Activated naive CD4-positive, alpha-beta T cell treated with anti-CD3 and anti-CD28 coated beads, Interleukin-2, amount 50 U/mL, for 24 hours (primary cell): ENCODE measurements at regions not wholly inside any gene's neighbourhood (a gene's known extent, or its start where the extent isn't known, plus 50 kb on each side); places are given as distances from the start of the nearest gene placed in this dataset.

Source experiments
- H3K27ac Mint-ChIP-seq: one replicate; pipeline ENCODE4 v1.8.0; 2021; ENCODE audit warnings: mild to moderate bottlenecking, mixed read lengths
- H3K27me3 Mint-ChIP-seq: one replicate; pipeline ENCODE4 v1.8.0; 2021; ENCODE audit warnings: mixed read lengths
- H3K36me3 Mint-ChIP-seq: one replicate; pipeline ENCODE4 v1.8.0; 2021; ENCODE audit warnings: mixed read lengths
- H3K4me1 Mint-ChIP-seq: one replicate; pipeline ENCODE4 v1.8.0; 2021; ENCODE audit warnings: mixed read lengths
- H3K4me3 Mint-ChIP-seq: one replicate; pipeline ENCODE4 v1.8.0; 2021; ENCODE audit warnings: mild to moderate bottlenecking, mixed read lengths
- H3K9me3 Mint-ChIP-seq: one replicate; pipeline ENCODE4 v1.8.0; 2021; ENCODE audit warnings: mixed read lengths

DNA sequence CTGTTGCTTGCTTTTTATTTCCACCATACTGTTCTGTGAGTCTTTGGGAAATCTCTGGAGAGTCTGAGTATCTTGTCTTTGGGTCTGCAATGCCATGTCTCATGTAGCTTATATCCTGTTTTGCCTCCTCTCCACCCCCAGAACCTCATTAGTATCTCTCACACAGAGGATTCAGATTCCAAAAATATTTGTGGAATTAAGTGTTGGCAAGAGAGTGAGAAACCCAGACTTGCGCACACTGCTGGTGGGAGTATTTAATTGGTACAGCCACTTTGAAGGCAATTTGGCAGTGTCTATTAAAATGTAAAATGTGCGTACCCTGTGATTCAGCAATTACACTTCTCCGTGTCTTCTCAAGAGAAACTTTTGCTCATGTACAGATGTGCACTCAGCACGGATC is 68.6 kb downstream of the ZNF621 start:
- H3K4me3 Mint-ChIP-seq = no peak overlapping the region
- no peaks in the 10 kb centered on the region for H3K9me3 Mint-ChIP-seq
- no peaks in the 10 kb centered on the region for H3K36me3 Mint-ChIP-seq
- no peaks in the 10 kb centered on the region for H3K4me1 Mint-ChIP-seq
- no peaks in the 10 kb centered on the region for H3K27me3 Mint-ChIP-seq
- no peak overlapping the region for H3K27ac Mint-ChIP-seq

GRCh38 chr3:40597441-40597840 is 72.7 kb downstream of the ZNF621 start:
- H3K27ac Mint-ChIP-seq = no peak overlapping the region
- H3K4me1 Mint-ChIP-seq = no peaks in the 10 kb centered on the region
- H3K36me3 Mint-ChIP-seq = no peaks in the 10 kb centered on the region
- no peak overlapping the region for H3K4me3 Mint-ChIP-seq
- H3K27me3 Mint-ChIP-seq = peaks cover 20% of the 10 kb centered on the region
- H3K9me3 Mint-ChIP-seq = no peaks in the 10 kb centered on the region

- Mint-ChIP-seq H3K4me1 (no peaks in the 10 kb centered on the region), H3K4me3 (no peak overlapping the region), H3K9me3 (no peaks in the 10 kb centered on the region), H3K36me3 (no peaks in the 10 kb centered on the region), H3K27ac (no peak overlapping the region), H3K27me3 (peaks cover 22% of the 10 kb centered on the region)
Measured at GRCh38 chr3:40598338-40598737, 73.6 kb downstream of the ZNF621 start.

- Mint-ChIP-seq H3K4me3 (no peak overlapping the region), H3K9me3 (no peaks in the 10 kb centered on the region), H3K27me3 (peaks cover 25% of the 10 kb centered on the region)
Measured at GRCh38 chr3:40598962-40599361, 74.2 kb downstream of the ZNF621 start.

GRCh38 chr3:40602778-40603385 is 78.1 kb downstream of the ZNF621 start:
- Mint-ChIP-seq H3K4me1 (no peaks in the 10 kb centered on the region), H3K27ac (no peak overlapping the region), H3K9me3 (no peaks in the 10 kb centered on the region), H3K27me3 (peaks cover 37% of the 10 kb centered on the region), H3K36me3 (no peaks in the 10 kb centered on the region), H3K4me3 (no peak overlapping the region)

More at GRCh38 chr3:40598962-40599361, 74.2 kb downstream of the ZNF621 start:
- H3K36me3 Mint-ChIP-seq = no peaks in the 10 kb centered on the region
- H3K4me1 Mint-ChIP-seq = no peaks in the 10 kb centered on the region
- no peak overlapping the region for H3K27ac Mint-ChIP-seq

- H3K27ac Mint-ChIP-seq = no peak overlapping the region
- H3K4me3 Mint-ChIP-seq = no peak overlapping the region
- H3K9me3 Mint-ChIP-seq = no peaks in the 10 kb centered on the region
- H3K36me3 Mint-ChIP-seq = no peaks in the 10 kb centered on the region
- no peaks in the 10 kb centered on the region for H3K4me1 Mint-ChIP-seq
- H3K27me3 Mint-ChIP-seq = peaks cover 26% of the 10 kb centered on the region
Measured at GRCh38 chr3:40605960-40606359, 81.2 kb downstream of the ZNF621 start.

- peaks cover 24% of the 10 kb centered on the region for H3K27me3 Mint-ChIP-seq
- H3K9me3 Mint-ChIP-seq = no peaks in the 10 kb centered on the region
- no peaks in the 10 kb centered on the region for H3K4me1 Mint-ChIP-seq
- H3K36me3 Mint-ChIP-seq = no peaks in the 10 kb centered on the region
- no peak overlapping the region for H3K27ac Mint-ChIP-seq
- no peak overlapping the region for H3K4me3 Mint-ChIP-seq
Measured at GRCh38 chr3:40608091-40608490, 83.3 kb downstream of the ZNF621 start.

GRCh38 chr3:40613306-40613705 is 88.5 kb downstream of the ZNF621 start:
- no peak overlapping the region for H3K4me3 Mint-ChIP-seq

GRCh38 chr3:40615110-40615915 is 90.6 kb downstream of the ZNF621 start:
- H3K4me3 Mint-ChIP-seq = no peak overlapping the region
- H3K9me3 Mint-ChIP-seq = no peaks in the 10 kb centered on the region
- no peak overlapping the region for H3K27ac Mint-ChIP-seq
- H3K36me3 Mint-ChIP-seq = no peaks in the 10 kb centered on the region
- peaks cover 22% of the 10 kb centered on the region for H3K27me3 Mint-ChIP-seq
- no peaks in the 10 kb centered on the region for H3K4me1 Mint-ChIP-seq

More at GRCh38 chr3:40613306-40613705, 88.5 kb downstream of the ZNF621 start:
- H3K36me3 Mint-ChIP-seq = no peaks in the 10 kb centered on the region
- H3K27me3 Mint-ChIP-seq = peaks cover 24% of the 10 kb centered on the region
- H3K4me1 Mint-ChIP-seq = no peaks in the 10 kb centered on the region
- no peaks in the 10 kb centered on the region for H3K9me3 Mint-ChIP-seq
- H3K27ac Mint-ChIP-seq = no peak overlapping the region

GRCh38 chr3:40615918-40616819 is 91.4 kb downstream of the ZNF621 start:
- Mint-ChIP-seq H3K27me3 (peaks cover 24% of the 10 kb centered on the region), H3K36me3 (no peaks in the 10 kb centered on the region)

GRCh38 chr3:40617084-40617483 is 92.3 kb downstream of the ZNF621 start:
- peaks cover 21% of the 10 kb centered on the region for H3K27me3 Mint-ChIP-seq
- no peak overlapping the region for H3K4me3 Mint-ChIP-seq
- H3K36me3 Mint-ChIP-seq = no peaks in the 10 kb centered on the region
- no peaks in the 10 kb centered on the region for H3K9me3 Mint-ChIP-seq
- no peak overlapping the region for H3K27ac Mint-ChIP-seq
- H3K4me1 Mint-ChIP-seq = no peaks in the 10 kb centered on the region

More at GRCh38 chr3:40615918-40616819, 91.4 kb downstream of the ZNF621 start:
- H3K4me1 Mint-ChIP-seq = no peaks in the 10 kb centered on the region
- H3K9me3 Mint-ChIP-seq = no peaks in the 10 kb centered on the region
- H3K27ac Mint-ChIP-seq = no peak overlapping the region
- no peak overlapping the region for H3K4me3 Mint-ChIP-seq

DNA sequence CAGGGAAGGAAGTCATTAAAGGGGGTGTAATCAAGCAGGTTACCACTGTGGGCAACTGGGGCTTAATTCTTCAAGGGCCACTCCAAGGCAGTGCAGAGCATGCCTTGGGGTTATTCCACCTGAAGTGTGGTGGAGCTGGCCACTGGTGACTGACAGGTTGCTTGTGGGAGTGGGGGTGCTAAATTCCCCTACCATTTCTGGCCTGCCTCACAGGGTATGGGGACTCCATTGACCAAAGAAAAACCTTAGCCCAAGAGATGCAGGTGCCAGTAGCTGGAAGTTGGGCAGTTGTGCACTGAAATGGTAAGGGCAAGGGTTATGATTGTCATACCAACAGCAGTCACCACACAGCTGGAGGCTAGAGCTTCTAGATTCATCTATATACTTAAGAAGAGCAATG is 93.4 kb downstream of the ZNF621 start:
- no peak overlapping the region for H3K4me3 Mint-ChIP-seq
- no peaks in the 10 kb centered on the region for H3K9me3 Mint-ChIP-seq
- peaks cover 21% of the 10 kb centered on the region for H3K27me3 Mint-ChIP-seq
- no peaks in the 10 kb centered on the region for H3K36me3 Mint-ChIP-seq
- no peaks in the 10 kb centered on the region for H3K4me1 Mint-ChIP-seq
- no peak overlapping the region for H3K27ac Mint-ChIP-seq

GRCh38 chr3:40620151-40620550 is 95.4 kb downstream of the ZNF621 start:
- no peaks in the 10 kb centered on the region for H3K36me3 Mint-ChIP-seq
- no peaks in the 10 kb centered on the region for H3K9me3 Mint-ChIP-seq
- H3K4me1 Mint-ChIP-seq = no peaks in the 10 kb centered on the region
- peaks cover 15% of the 10 kb centered on the region for H3K27me3 Mint-ChIP-seq
- H3K27ac Mint-ChIP-seq = no peak overlapping the region
- H3K4me3 Mint-ChIP-seq = no peak overlapping the region

- Mint-ChIP-seq H3K27me3 (peaks cover 8% of the 10 kb centered on the region), H3K4me1 (no peaks in the 10 kb centered on the region), H3K4me3 (no peak overlapping the region), H3K27ac (no peak overlapping the region), H3K36me3 (no peaks in the 10 kb centered on the region), H3K9me3 (no peaks in the 10 kb centered on the region)
Measured at GRCh38 chr3:40621252-40621651, 96.5 kb downstream of the ZNF621 start.

- no peak overlapping the region for H3K4me3 Mint-ChIP-seq
- H3K9me3 Mint-ChIP-seq = peaks cover 2% of the 10 kb centered on the region
- H3K27me3 Mint-ChIP-seq = peaks cover 3% of the 10 kb centered on the region
- H3K36me3 Mint-ChIP-seq = peaks cover 3% of the 10 kb centered on the region
- H3K4me1 Mint-ChIP-seq = no peaks in the 10 kb centered on the region
- no peak overlapping the region for H3K27ac Mint-ChIP-seq
Measured at GRCh38 chr3:40623567-40623966, 98.8 kb downstream of the ZNF621 start.
